Nephron (organoid): ENCODE measurements at regions not wholly inside any gene's neighbourhood (a gene's known extent, or its start where the extent isn't known, plus 50 kb on each side); places are given as distances from the start of the nearest gene placed in this dataset.
A peak's percentile ranks its signal among the peaks of the same experiment; 100 is the strongest.

Experiments
- H3K27ac Mint-ChIP-seq, 3 experiments: 2 replicates each; pipeline ENCODE4 v1.8.0; 2020; ENCODE audit warnings: mixed read lengths in 3 of 3, mild to moderate bottlenecking in 2 of 3, moderate library complexity in 1 of 3
- H3K27me3 Mint-ChIP-seq: 2 replicates; pipeline ENCODE4 v1.8.0; 2021; ENCODE audit warnings: low read depth, mild to moderate bottlenecking, moderate library complexity, mixed read lengths
- H3K36me3 Mint-ChIP-seq: 2 replicates; pipeline ENCODE4 v1.8.0; 2020; ENCODE audit warnings: low read depth, mixed read lengths
- H3K4me1 Mint-ChIP-seq: 2 replicates; pipeline ENCODE4 v1.8.0; 2020; ENCODE audit warnings: mixed read lengths
- H3K4me3 Mint-ChIP-seq, 3 experiments: 2 replicates each; pipeline ENCODE4 v1.8.0; 2020; ENCODE audit warnings: mild to moderate bottlenecking in 3 of 3, mixed read lengths in 3 of 3, moderate library complexity in 2 of 3
- H3K9me3 Mint-ChIP-seq: 2 replicates; pipeline ENCODE4 v1.8.0; 2020; ENCODE audit warnings: mixed read lengths
- CTCF ChIP-seq, 3 experiments: fragments of 200-600 bp; sonication (generic); IDR thresholded peaks; one replicate each; pipeline ENCODE4 v1.5.0; 2021; ENCODE audit warnings: antibody characterized with exemption in 3 of 3; ENCODE audit not compliant: unreplicated experiment in 3 of 3

- Mint-ChIP-seq H3K4me3 (no peak overlapping the region), H3K4me1 (no peaks in the 10 kb centered on the region), H3K27me3 (peaks cover 12% of the 10 kb centered on the region), H3K9me3 (peaks cover 3% of the 10 kb centered on the region), H3K36me3 (no peaks in the 10 kb centered on the region), H3K27ac (no peak overlapping the region)
- no peak for TF ChIP-seq CTCF (IDR thresholded peaks at IDR 0.05; ENCODE audit: unreplicated experiment in 3 of 3)
Observed at GRCh38 chr18:57866355-57866754, 63.2 kb upstream of the ATP8B1 start.

GRCh38 chr18:57864615-57865121, 61.6 kb upstream of the ATP8B1 start:
- H3K4me1 Mint-ChIP-seq: no peaks in the 10 kb centered on the region
- no peaks in the 10 kb centered on the region for H3K9me3 Mint-ChIP-seq
- no peaks in the 10 kb centered on the region for H3K36me3 Mint-ChIP-seq
- peaks cover 12% of the 10 kb centered on the region for H3K27me3 Mint-ChIP-seq
- H3K4me3 Mint-ChIP-seq: no peak overlapping the region
- no peak for TF ChIP-seq CTCF (IDR thresholded peaks at IDR 0.05; ENCODE audit: unreplicated experiment in 3 of 3)
- H3K27ac Mint-ChIP-seq: no peak overlapping the region

- Mint-ChIP-seq H3K4me3 (no peak overlapping the region), H3K36me3 (no peaks in the 10 kb centered on the region), H3K27me3 (peaks cover 12% of the 10 kb centered on the region), H3K27ac (no peak overlapping the region), H3K9me3 (no peaks in the 10 kb centered on the region), H3K4me1 (no peaks in the 10 kb centered on the region)
- no peak for TF ChIP-seq CTCF (IDR thresholded peaks at IDR 0.05; ENCODE audit: unreplicated experiment in 3 of 3)
Observed at GRCh38 chr18:57863706-57864105, 60.6 kb upstream of the ATP8B1 start.

- Mint-ChIP-seq H3K4me1 (no peaks in the 10 kb centered on the region), H3K4me3 (no peak overlapping the region), H3K36me3 (no peaks in the 10 kb centered on the region), H3K27ac (no peak overlapping the region), H3K27me3 (peaks cover 4% of the 10 kb centered on the region), H3K9me3 (no peaks in the 10 kb centered on the region)
- TF ChIP-seq CTCF (IDR thresholded peaks at IDR 0.05; ENCODE audit: unreplicated experiment in 3 of 3): peak in 1 of 3 experiments; percentile 15
Observed at GRCh38 chr18:57859314-57859713, 56.2 kb upstream of the ATP8B1 start.

- Mint-ChIP-seq H3K27me3 (peaks cover 7% of the 10 kb centered on the region), H3K9me3 (no peaks in the 10 kb centered on the region), H3K36me3 (no peaks in the 10 kb centered on the region), H3K27ac (no peak overlapping the region), H3K4me1 (no peaks in the 10 kb centered on the region), H3K4me3 (no peak overlapping the region)
- TF ChIP-seq CTCF (IDR thresholded peaks at IDR 0.05; ENCODE audit: unreplicated experiment in 3 of 3): no peak
Observed at GRCh38 chr18:57856557-57857280, 53.6 kb upstream of the ATP8B1 start.

- Mint-ChIP-seq H3K36me3 (no peaks in the 10 kb centered on the region), H3K27ac (no peak overlapping the region), H3K4me3 (no peak overlapping the region), H3K4me1 (no peaks in the 10 kb centered on the region), H3K9me3 (no peaks in the 10 kb centered on the region), H3K27me3 (peaks cover 7% of the 10 kb centered on the region)
- no peak for TF ChIP-seq CTCF (IDR thresholded peaks at IDR 0.05; ENCODE audit: unreplicated experiment in 3 of 3)
Observed at GRCh38 chr18:57856128-57856527, 53.0 kb upstream of the ATP8B1 start.
